Keratinocyte (primary cell): ENCODE measurements at regions not wholly inside any gene's neighbourhood (a gene's known extent, or its start where the extent isn't known, plus 50 kb on each side); places are given as distances from the start of the nearest gene placed in this dataset.

Source experiments
- DNase-seq: peaks from one replicate; pipeline ENCODE4 v3.0.0-alpha.2; 2011; ENCODE audit warnings: low read depth, missing footprints, low spot score
- FAIRE-seq: peaks from 2 replicates; lab custom pipeline; 2011; peaks lifted over from hg19 to GRCh38; lab: Jason Lieb, UNC
- H2AFZ ChIP-seq: 2 replicates; pipeline ENCODE4 v1.6.0; 2012; ENCODE audit warnings: low read length, control low read depth, inconsistent platforms; ENCODE audit not compliant: control insufficient read depth
- H3K27ac ChIP-seq: 2 replicates; pipeline ENCODE4 v1.5.1; 2011; ENCODE audit warnings: low read length; ENCODE audit not compliant: control insufficient read depth, insufficient read depth
- H3K27me3 ChIP-seq: 3 replicates; pipeline ENCODE4 v1.6.0; 2011; ENCODE audit warnings: low read length; ENCODE audit not compliant: control insufficient read depth, insufficient read depth; ENCODE audit errors: extremely low read depth
- H3K36me3 ChIP-seq, 2 experiments: 2 replicates in 1 of 2; 3 replicates in 1 of 2; pipeline ENCODE4 v1.5.1; 2011; ENCODE audit warnings: low read length in 2 of 2, mild to moderate bottlenecking in 1 of 2; ENCODE audit not compliant: control insufficient read depth in 2 of 2, insufficient read depth in 2 of 2; ENCODE audit errors: extremely low read depth in 1 of 2
- H3K4me1 ChIP-seq: 3 replicates; pipeline ENCODE4 v1.5.1; 2011; ENCODE audit warnings: low read length; ENCODE audit not compliant: control insufficient read depth, insufficient read depth; ENCODE audit errors: extremely low read depth
- H3K4me2 ChIP-seq: 3 replicates; pipeline ENCODE4 v1.6.0; 2011; ENCODE audit warnings: low read depth, low read length; ENCODE audit not compliant: control insufficient read depth, insufficient read depth; ENCODE audit errors: extremely low read depth
- H3K4me3 ChIP-seq, 3 experiments: fragments of 200-600 bp in 1 of 3; sonication (generic) in 1 of 3; 2 replicates in 2 of 3; 3 replicates in 1 of 3; pipeline ENCODE4 v1.5.1; 2011 to 2016; ENCODE audit warnings: low read length in 3 of 3, mild to moderate bottlenecking in 3 of 3, control low read depth in 2 of 3, inconsistent platforms in 1 of 3, low read depth in 1 of 3, mixed read lengths in 1 of 3, mixed run types in 1 of 3, moderate library complexity in 1 of 3; ENCODE audit not compliant: control insufficient read depth in 2 of 3, insufficient read depth in 2 of 3; ENCODE audit errors: extremely low read depth in 1 of 3
- H3K79me2 ChIP-seq: 2 replicates; pipeline ENCODE4 v1.6.0; 2012; ENCODE audit warnings: low read length; ENCODE audit not compliant: control insufficient read depth, insufficient read depth
- H3K9ac ChIP-seq: 3 replicates; pipeline ENCODE4 v1.6.0; 2011; ENCODE audit warnings: low read length; ENCODE audit not compliant: control insufficient read depth, insufficient read depth; ENCODE audit errors: extremely low read depth
- H3K9me1 ChIP-seq: 3 replicates; pipeline ENCODE4 v1.6.0; 2011; ENCODE audit warnings: low read length; ENCODE audit not compliant: control insufficient read depth, insufficient read depth; ENCODE audit errors: extremely low read depth
- H3K9me3 ChIP-seq: 2 replicates; pipeline ENCODE4 v1.5.1; 2012; ENCODE audit warnings: low read depth, low read length; ENCODE audit not compliant: control insufficient read depth
- H4K20me1 ChIP-seq: 3 replicates; pipeline ENCODE4 v1.6.0; 2011; ENCODE audit warnings: low read length; ENCODE audit not compliant: control insufficient read depth, insufficient read depth; ENCODE audit errors: extremely low read depth
- EZH2 ChIP-seq: IDR thresholded peaks from one replicate; pipeline ENCODE4 v1.6.1; 2012; ENCODE audit warnings: inconsistent platforms, mild to moderate bottlenecking, low read length, moderate library complexity
- dilution Hi-C: fragments of 300-500 bp; cut with MboI; formaldehyde crosslinking; loops from one replicate; pipeline ENCODE4 v1.7.0; 2020; ENCODE audit warnings: low sequenced_read_pairs; ENCODE audit not compliant: extremely low pct_ligation_motif_present
- TF ChIP-seq, protein P1 (sequence below), 3 experiments: IDR thresholded peaks in 1 of 3; conservative IDR thresholded peaks in 1 of 3; optimal IDR thresholded peaks in 1 of 3; 2 replicates in 2 of 3; 3 replicates in 1 of 3; pipeline versions ENCODE3 to v1.5.1; 2011; ENCODE audit warnings: low read length in 3 of 3, mild to moderate bottlenecking in 3 of 3, moderate library complexity in 2 of 3, control low read depth in 1 of 3, inconsistent platforms in 1 of 3; ENCODE audit not compliant: insufficient read depth in 2 of 3; ENCODE audit errors: extremely low read depth in 1 of 3

GRCh38 chr1:55626326-55626725 lies 411.2 kb upstream of the USP24 start:
- H3K4me2 ChIP-seq = no peak overlapping the region
- H2AFZ ChIP-seq = no peak overlapping the region
- no peaks in the 10 kb centered on the region for H3K36me3 ChIP-seq
- no peaks in the 10 kb centered on the region for H3K9me3 ChIP-seq
- TF ChIP-seq, protein P1, sequence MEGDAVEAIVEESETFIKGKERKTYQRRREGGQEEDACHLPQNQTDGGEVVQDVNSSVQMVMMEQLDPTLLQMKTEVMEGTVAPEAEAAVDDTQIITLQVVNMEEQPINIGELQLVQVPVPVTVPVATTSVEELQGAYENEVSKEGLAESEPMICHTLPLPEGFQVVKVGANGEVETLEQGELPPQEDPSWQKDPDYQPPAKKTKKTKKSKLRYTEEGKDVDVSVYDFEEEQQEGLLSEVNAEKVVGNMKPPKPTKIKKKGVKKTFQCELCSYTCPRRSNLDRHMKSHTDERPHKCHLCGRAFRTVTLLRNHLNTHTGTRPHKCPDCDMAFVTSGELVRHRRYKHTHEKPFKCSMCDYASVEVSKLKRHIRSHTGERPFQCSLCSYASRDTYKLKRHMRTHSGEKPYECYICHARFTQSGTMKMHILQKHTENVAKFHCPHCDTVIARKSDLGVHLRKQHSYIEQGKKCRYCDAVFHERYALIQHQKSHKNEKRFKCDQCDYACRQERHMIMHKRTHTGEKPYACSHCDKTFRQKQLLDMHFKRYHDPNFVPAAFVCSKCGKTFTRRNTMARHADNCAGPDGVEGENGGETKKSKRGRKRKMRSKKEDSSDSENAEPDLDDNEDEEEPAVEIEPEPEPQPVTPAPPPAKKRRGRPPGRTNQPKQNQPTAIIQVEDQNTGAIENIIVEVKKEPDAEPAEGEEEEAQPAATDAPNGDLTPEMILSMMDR (optimal IDR thresholded peaks at IDR 0.05 in 1 of 3, IDR thresholded peaks at IDR 0.05 in 1 of 3, conservative IDR thresholded peaks at IDR 0.05 in 1 of 3; ENCODE audit: extremely low read depth in 1 of 3, insufficient read depth in 2 of 3, low read length in 3 of 3) = no peak
- TF ChIP-seq EZH2 = no peak
- H3K4me1 ChIP-seq = no peaks in the 10 kb centered on the region
- H3K9ac ChIP-seq = no peak overlapping the region
- dilution Hi-C loops = no loop called here
- no peak overlapping the region for H3K27ac ChIP-seq
- H3K4me3 ChIP-seq = no peak overlapping the region
- no peaks in the 10 kb centered on the region for H3K9me1 ChIP-seq
- no peaks in the 10 kb centered on the region for H3K79me2 ChIP-seq
- no peaks in the 10 kb centered on the region for H3K27me3 ChIP-seq
- no peak for DNase-seq
- no peak for FAIRE-seq
- H4K20me1 ChIP-seq = no peaks in the 10 kb centered on the region

GRCh38 chr1:55624766-55625165 lies 409.6 kb upstream of the USP24 start:
- Histone ChIP-seq H3K27me3 (no peaks in the 10 kb centered on the region), H3K9me3 (no peaks in the 10 kb centered on the region), H4K20me1 (no peaks in the 10 kb centered on the region), H3K4me1 (no peaks in the 10 kb centered on the region), H3K9ac (no peak overlapping the region), H3K27ac (no peak overlapping the region), H3K36me3 (no peaks in the 10 kb centered on the region), H3K79me2 (no peaks in the 10 kb centered on the region), H3K9me1 (no peaks in the 10 kb centered on the region), H3K4me2 (no peak overlapping the region), H3K4me3 (no peak overlapping the region), H2AFZ (no peak overlapping the region)
- dilution Hi-C loops = no loop called here
- no peak for FAIRE-seq
- no peak for TF ChIP-seq EZH2
- TF ChIP-seq, protein P1 (optimal IDR thresholded peaks at IDR 0.05 in 1 of 3, IDR thresholded peaks at IDR 0.05 in 1 of 3, conservative IDR thresholded peaks at IDR 0.05 in 1 of 3; ENCODE audit: extremely low read depth in 1 of 3, insufficient read depth in 2 of 3, low read length in 3 of 3) = no peak
- DNase-seq = no peak
